Spleen (tissue), 7 donors: ENCODE measurements at regions not wholly inside any gene's neighbourhood (a gene's known extent, or its start where the extent isn't known, plus 50 kb on each side); places are given as distances from the start of the nearest gene placed in this dataset.

Experiments
- CTCF ChIP-seq, 11 experiments: fragments of 200-600 bp in 7 of 11; fragments of 450-650 bp in 4 of 11; sonication (generic) in 4 of 11; IDR thresholded peaks in 8 of 11; conservative IDR thresholded peaks in 3 of 11; 1 replicate in 7 of 11; 2 replicates in 4 of 11; pipeline versions ENCODE4 v1.4.0 to v1.8.0; 2016 to 2021; ENCODE audit warnings: antibody characterized with exemption in 11 of 11, inconsistent platforms in 4 of 11, mild to moderate bottlenecking in 1 of 11
- POLR2AphosphoS5 ChIP-seq, 3 donors: sonication (generic); formaldehyde crosslinking; IDR thresholded peaks; one replicate each; pipeline ENCODE4 v1.5.1; 2017; ENCODE audit warnings: antibody characterized with exemption in 3 of 3
- donor health status: DM: no; HTN: no; CAD: no; lungs with moderate emphysema.
- donor health status: DM: no; HTN: no; CAD: no.
- donor health status: DM: no; HTN: no; CAD: no.

DNA sequence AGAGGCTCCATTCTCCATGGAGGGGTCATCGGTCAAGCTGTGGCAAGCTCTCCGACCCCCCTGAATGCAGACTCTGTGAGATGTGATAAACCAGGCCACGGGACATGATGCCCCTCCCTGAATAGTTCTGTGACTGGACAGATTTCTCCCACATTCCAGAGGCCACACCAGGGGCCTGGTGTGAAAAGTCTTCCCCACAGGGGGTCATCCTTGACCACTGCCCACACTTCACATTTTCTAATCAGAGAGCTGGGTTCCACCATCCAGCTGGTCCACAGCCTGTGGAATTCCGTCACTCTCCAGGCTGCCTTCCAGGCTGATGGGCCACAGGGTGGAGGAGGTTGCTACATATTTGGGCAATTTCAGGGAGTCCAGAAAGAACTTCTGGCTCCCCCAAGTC is 51.3 kb upstream of the CYRIA start:
- TF ChIP-seq CTCF (IDR thresholded peaks at IDR 0.05 in 8 of 11, conservative IDR thresholded peaks at IDR 0.05 in 3 of 11) (no peak), POLR2AphosphoS5 (IDR thresholded peaks at IDR 0.05) (no peak)
